Right lobe of liver (tissue), 6 donors: ENCODE measurements at regions not wholly inside any gene's neighbourhood (a gene's known extent, or its start where the extent isn't known, plus 50 kb on each side); places are given as distances from the start of the nearest gene placed in this dataset.
A peak's percentile ranks its signal among the peaks of the same experiment; 100 is the strongest.
"Not testable (repeated sequence)": the region's sequence is repeated elsewhere in the genome, so short reads cannot be mapped to it uniquely, and the experiment has no call there.

Source experiments
- ATAC-seq, 4 donors: fragments of 200-7000 bp; cut with Tn5 transposase; one replicate each; pipeline ENCODE4 v1.9.1; 2020; ENCODE audit warnings: mild to moderate bottlenecking in 4 of 4, moderate library complexity in 4 of 4
- DNase-seq, 3 donors: peaks; one replicate each; pipeline ENCODE4 v3.0.0-alpha.2; 2020
- H3K27ac ChIP-seq, 3 donors: fragments of 200-600 bp; one replicate each; pipeline ENCODE4 v1.8.0; 2022
- H3K27me3 ChIP-seq, 2 donors: fragments of 200-600 bp; one replicate each; pipeline ENCODE4 v1.8.0; 2022
- H3K36me3 ChIP-seq, 4 donors: fragments of 200-600 bp; sonication (generic) in 1 of 4; one replicate each; pipeline versions ENCODE4 v1.5.1 to v1.8.0; 2017 to 2022; ENCODE audit warnings: control low read depth in 1 of 4
- H3K4me1 ChIP-seq, 4 donors: fragments of 200-600 bp; sonication (generic) in 1 of 4; one replicate each; pipeline versions ENCODE4 v1.5.1 to v1.8.0; 2017 to 2022; ENCODE audit warnings: control low read depth in 1 of 4
- H3K4me3 ChIP-seq, 3 donors: fragments of 200-600 bp; one replicate each; pipeline ENCODE4 v1.8.0; 2022
- H3K9me3 ChIP-seq, 4 donors: fragments of 200-600 bp; sonication (generic) in 1 of 4; one replicate each; pipeline versions ENCODE4 v1.5.1 to v1.8.0; 2017 to 2022; ENCODE audit warnings: control low read depth in 1 of 4
- CTCF ChIP-seq, 4 donors: fragments of 200-600 bp in 3 of 4; fragments of 450-650 bp in 1 of 4; IDR thresholded peaks; one replicate each; pipeline versions ENCODE4 v1.5.1 to v1.8.0; 2016 to 2022; ENCODE audit warnings: antibody characterized with exemption in 4 of 4, mild to moderate bottlenecking in 2 of 4
- POLR2A ChIP-seq: fragments of 450-650 bp; IDR thresholded peaks from one replicate; pipeline ENCODE4 v1.6.1; 2017; ENCODE audit warnings: antibody characterized with exemption, mild to moderate bottlenecking
- WGBS: methylation state at CpG from one replicate; pipeline ENCODE4 v1.1.6; 2018; ENCODE audit warnings: low coverage, low lambda C conversion rate; ENCODE audit not compliant: insufficient coverage; ENCODE audit errors: missing lambda C conversion rate; 5-methylcytosine and 5-hydroxymethylcytosine counted together
- intact Hi-C, 2 donors: fragments of 100-400 bp; cut with DNase I; formaldehyde crosslinking; loops; one replicate each; pipeline versions ENCODE4 v1.11.2 to v1.14.1; 2022
- donor health status: DM: no; HTN: yes; CAD: no.
- donor health status: DM: no; HTN: no; CAD: no.
- donor health status: DM: no; HTN: no; CAD: no.
- donor health status: DM: no; HTN: yes; CAD: no.
- donor health status: DM: no; HTN: yes; CAD: no.

GRCh38 chr10:30166929-30167328 lies 107.5 kb upstream of the JCAD start:
- intact Hi-C loops = no loop called here
- H3K36me3 ChIP-seq = no peaks in the 10 kb centered on the region
- no peak for DNase-seq
- WGBS = 80% methylated on average over 4 of the region's 5 CpGs
- H3K4me1 ChIP-seq = no peaks in the 10 kb centered on the region
- H3K4me3 ChIP-seq = no peak overlapping the region
- TF ChIP-seq CTCF (IDR thresholded peaks at IDR 0.05) (no peak), POLR2A (no peak)
- no peak overlapping the region for H3K27ac ChIP-seq
- no peaks in the 10 kb centered on the region for H3K27me3 ChIP-seq
- no peaks in the 10 kb centered on the region for H3K9me3 ChIP-seq
- ATAC-seq = no peak

- DNase-seq, H3K9me3 ChIP-seq, ATAC-seq, intact Hi-C loops, H3K4me1 ChIP-seq, H3K27ac ChIP-seq, H3K4me3 ChIP-seq, H3K36me3 ChIP-seq, H3K27me3 ChIP-seq: not testable (repeated sequence)
- 66% methylated on average over 9 of the region's 10 CpGs for WGBS
These were observed 104.0 kb upstream of the JCAD start for GRCh38 chr10:30163410-30163809.

- H3K4me3 ChIP-seq, intact Hi-C loops, H3K27me3 ChIP-seq, H3K36me3 ChIP-seq, H3K27ac ChIP-seq, H3K4me1 ChIP-seq, H3K9me3 ChIP-seq, DNase-seq, ATAC-seq: not testable (repeated sequence)
- 100% methylated on average over 2 of the region's 25 CpGs for WGBS
These were observed 103.4 kb upstream of the JCAD start for GRCh38 chr10:30162796-30163195.

GRCh38 chr10:30160271-30160982 lies 101.0 kb upstream of the JCAD start:
- Histone ChIP-seq H3K4me1 (peaks cover 0 to 10% (median 0%) of the 10 kb centered on the region in 4 donors), H3K27ac (no peak overlapping the region), H3K4me3 (no peak overlapping the region), H3K27me3 (no peaks in the 10 kb centered on the region), H3K36me3 (no peaks in the 10 kb centered on the region), H3K9me3 (no peaks in the 10 kb centered on the region)
- peak; percentile 35 to 74 (median 60) for DNase-seq
- intact Hi-C loops = no loop called here
- peak; percentile 94 to 98 (median 96) for ATAC-seq
- TF ChIP-seq CTCF (IDR thresholded peaks at IDR 0.05) (no peak), POLR2A (no peak)
- WGBS = 31% methylated on average over 6 of the region's 6 CpGs

GRCh38 chr10:30159614-30160013 lies 100.2 kb upstream of the JCAD start:
- DNase-seq = not testable (repeated sequence)
- WGBS = 76% methylated on average over 2 of the region's 2 CpGs

GRCh38 chr10:30158325-30158960 lies 99.1 kb upstream of the JCAD start:
- Histone ChIP-seq H3K27me3 (no peaks in the 10 kb centered on the region), H3K4me1 (peaks cover 0 to 10% (median 0%) of the 10 kb centered on the region in 4 donors), H3K36me3 (no peaks in the 10 kb centered on the region), H3K9me3 (no peaks in the 10 kb centered on the region), H3K27ac (no peak overlapping the region), H3K4me3 (no peak overlapping the region)
- DNase-seq (no peak), ATAC-seq (no peak)
- intact Hi-C loops = no loop called here
- WGBS = 75% methylated on average over 1 of the region's 2 CpGs
- TF ChIP-seq CTCF (IDR thresholded peaks at IDR 0.05) (no peak), POLR2A (no peak)

More at GRCh38 chr10:30159614-30160013, 100.2 kb upstream of the JCAD start:
- intact Hi-C loops, H3K27ac ChIP-seq, H3K36me3 ChIP-seq, ATAC-seq, H3K4me3 ChIP-seq, H3K4me1 ChIP-seq, H3K27me3 ChIP-seq, H3K9me3 ChIP-seq: not testable (repeated sequence)
